ENCODE measurements at regions not wholly inside any gene's neighbourhood (a gene's known extent, or its start where the extent isn't known, plus 50 kb on each side); places are given as distances from the start of the nearest gene placed in this dataset.

- Histone ChIP-seq H3K27ac (ENCODE audit: insufficient read depth, low read length) (no peak overlapping the region), H3K4me2 (ENCODE audit: low read depth, low read length) (no peak overlapping the region), H3K56ac (ENCODE audit: extremely low read depth, insufficient read depth, low read length) (no peak overlapping the region), H4K20me1 (ENCODE audit: insufficient read depth, low read length) (no peaks in the 10 kb centered on the region), H2AK9ac (replicated peaks; ENCODE audit: low read depth, low read length, poor library complexity) (no peak overlapping the region), H3K4ac (ENCODE audit: low read depth, low read length) (no peak overlapping the region), H2AFZ (replicated peaks; ENCODE audit: low read length, poor library complexity) (no peak overlapping the region), H3K36me3 (ENCODE audit: control insufficient read depth, insufficient read depth, low read length) (no peaks in the 10 kb centered on the region), H2BK5ac (ENCODE audit: low read depth, low read length, poor library complexity, severe bottlenecking) (no peak overlapping the region), H3K9me3 (ENCODE audit: control insufficient read depth, insufficient read depth, low read length) (peaks cover 5% of the 10 kb centered on the region), H3K23ac (ENCODE audit: low read depth, low read length) (no peak overlapping the region), H3K14ac (replicated peaks; ENCODE audit: low read depth, low read length) (no peak overlapping the region), H3K79me1 (ENCODE audit: low read depth in 1 of 2, low read length in 2 of 2) (no peaks in the 10 kb centered on the region), H3K4me1 (ENCODE audit: control insufficient read depth, insufficient read depth, low read length) (no peaks in the 10 kb centered on the region), H2BK20ac (ENCODE audit: low read depth, low read length) (no peak overlapping the region), H3K9me1 (ENCODE audit: insufficient read depth, low read length) (no peaks in the 10 kb centered on the region), H4K8ac (ENCODE audit: low read depth in 2 of 2, low read length in 2 of 2) (no peak overlapping the region), H4K5ac (ENCODE audit: low read depth, low read length) (no peak overlapping the region), H3K4me3 (ENCODE audit: insufficient read depth, low read depth, low read length) (no peak overlapping the region), H2BK15ac (ENCODE audit: low read depth, low read length) (no peak overlapping the region), H2AK5ac (ENCODE audit: low read depth, low read length) (no peak overlapping the region), H3K27me3 (ENCODE audit: control insufficient read depth, insufficient read depth, low read length) (no peaks in the 10 kb centered on the region), H2BK120ac (ENCODE audit: low read depth, low read length) (no peak overlapping the region), H4K91ac (ENCODE audit: insufficient read depth, low read depth, low read length) (no peak overlapping the region), H3K18ac (ENCODE audit: low read depth, low read length) (no peak overlapping the region), H3K9ac (ENCODE audit: low read depth, low read length) (no peak overlapping the region)
- no peak for TF ChIP-seq ELK1 (IDR thresholded peaks at IDR 0.05; ENCODE audit: borderline replicate concordance, low read depth, low read length)
- no peak for TF ChIP-seq CTCF (conservative IDR thresholded peaks at IDR 0.05; ENCODE audit: low read depth, low read length)
- no peak for TF ChIP-seq CEBPB (IDR thresholded peaks at IDR 0.05; ENCODE audit: low read depth, low read length)
- no peak for TF ChIP-seq BHLHE40 (IDR thresholded peaks at IDR 0.05; ENCODE audit: low read depth, low read length)
- TF ChIP-seq MAZ (IDR thresholded peaks at IDR 0.05; ENCODE audit: borderline replicate concordance, low read depth, low read length), result no peak
- no peak for TF ChIP-seq RCOR1 (IDR thresholded peaks at IDR 0.05; ENCODE audit: insufficient replicate concordance, low read length)
- no peak for TF ChIP-seq RAD21 (IDR thresholded peaks at IDR 0.05; ENCODE audit: low read length)
- no peak for TF ChIP-seq FOS (IDR thresholded peaks at IDR 0.05; ENCODE audit: low read depth, low read length)
- TF ChIP-seq POLR2A (IDR thresholded peaks at IDR 0.05; ENCODE audit: low read depth, low read length), result no peak
- TF ChIP-seq USF2 (IDR thresholded peaks at IDR 0.05; ENCODE audit: low read depth, low read length), result no peak
- TF ChIP-seq RFX5 (IDR thresholded peaks at IDR 0.05; ENCODE audit: low read depth, low read length), result no peak
- TF ChIP-seq NFE2L2 (IDR thresholded peaks at IDR 0.05; ENCODE audit: low read depth, low read length), result no peak
- TF ChIP-seq CHD1 (IDR thresholded peaks at IDR 0.05; ENCODE audit: low read depth, low read length), result no peak
- no peak for TF ChIP-seq SMC3 (IDR thresholded peaks at IDR 0.05; ENCODE audit: low read depth, low read length)
- no peak for TF ChIP-seq MAFK (IDR thresholded peaks at IDR 0.05; ENCODE audit: low read depth, low read length)
- TF ChIP-seq MXI1 (IDR thresholded peaks at IDR 0.05; ENCODE audit: borderline replicate concordance, low read depth, low read length), result no peak
- no CpG with 5 or more reads among the region's 4 CpGs for WGBS, 2 experiments (ENCODE audit: extremely low coverage in 2 of 2, insufficient read length in 1 of 2)
- no peak for ATAC-seq (ENCODE audit: low read depth)
- no TSS peak for BruUV-seq (replicated peaks)
- in situ Hi-C loops (cut with MboI; ENCODE audit: low sequenced_read_pairs), result no loop called here
- intact Hi-C loops (cut with micrococcal nuclease), result no loop called here
- dilution Hi-C loops (cut with HindIII; ENCODE audit: low sequenced_read_pairs, unreplicated experiment), result no loop called here
- DNase-seq, result no peak
- ChIA-PET CTCF (no interaction called here), POLR2A (ENCODE audit: unreplicated experiment) (no interaction called here)
These were observed 509.5 kb downstream of the CDH26 start for GRCh38 chr20:60467771-60468170.
